ENCODE measurements at regions not wholly inside any gene's neighbourhood (a gene's known extent, or its start where the extent isn't known, plus 50 kb on each side); places are given as distances from the start of the nearest gene placed in this dataset.

GRCh38 chr18:67282796-67283195, 233.7 kb downstream of the DSEL start:
- no peak for DNase-seq

- DNase-seq, result no peak
These were observed 234.8 kb downstream of the DSEL start for GRCh38 chr18:67281746-67282145.

GRCh38 chr18:67280486-67281242, 235.9 kb downstream of the DSEL start:
- DNase-seq, result no peak

GRCh38 chr18:67279988-67280387, 236.5 kb downstream of the DSEL start:
- DNase-seq, result no peak

GRCh38 chr18:67278984-67279383, 237.5 kb downstream of the DSEL start:
- DNase-seq, result no peak

- no peak for DNase-seq
These were observed 239.9 kb downstream of the DSEL start for GRCh38 chr18:67276638-67277037.

GRCh38 chr18:67273288-67273687, 243.2 kb downstream of the DSEL start:
- DNase-seq, result no peak

- no peak for DNase-seq
These were observed 247.3 kb downstream of the DSEL start for GRCh38 chr18:67269206-67269605.

GRCh38 chr18:67268530-67268929, 248.0 kb downstream of the DSEL start:
- DNase-seq, result no peak

GRCh38 chr18:67266246-67267237, 250.0 kb downstream of the DSEL start:
- DNase-seq, result no peak

- DNase-seq, result no peak
These were observed 250.9 kb downstream of the DSEL start for GRCh38 chr18:67265464-67266245.

- DNase-seq, result no peak
These were observed 254.5 kb downstream of the DSEL start for GRCh38 chr18:67261931-67262552.

GRCh38 chr18:67260841-67261240, 255.7 kb downstream of the DSEL start:
- DNase-seq, result no peak

GRCh38 chr18:67250776-67251424, 265.6 kb downstream of the DSEL start:
- DNase-seq, result no peak

- DNase-seq, result no peak
These were observed 272.5 kb downstream of the DSEL start for GRCh38 chr18:67243799-67244587.

GRCh38 chr18:67242001-67242400, 274.5 kb downstream of the DSEL start:
- DNase-seq, result no peak

- DNase-seq, result no peak
These were observed 275.2 kb downstream of the DSEL start for GRCh38 chr18:67241299-67241698.

- no peak for DNase-seq
These were observed 276.7 kb downstream of the DSEL start for GRCh38 chr18:67239826-67240225.

- DNase-seq, result no peak
These were observed 283.5 kb downstream of the DSEL start for GRCh38 chr18:67232991-67233390.

- DNase-seq, result no peak
These were observed 284.1 kb downstream of the DSEL start for GRCh38 chr18:67232406-67232805.

- no peak for DNase-seq
These were observed 293.6 kb downstream of the DSEL start for GRCh38 chr18:67222887-67223286.

Measured in activated CD4-positive, alpha-beta T cell treated with anti-CD3 and anti-CD28 coated beads for 1 hour (primary cell).